Cardiac muscle cell (in vitro differentiated cells and primary cell): ENCODE measurements at regions not wholly inside any gene's neighbourhood (a gene's known extent, or its start where the extent isn't known, plus 50 kb on each side); places are given as distances from the start of the nearest gene placed in this dataset.

Source experiments
- DNase-seq, 2 donors: peaks; one replicate each; pipeline versions ENCODE4 v3.0.0 to v3.0.0-alpha.2; 2010 to 2017; ENCODE audit warnings: low read depth in 1 of 2, low spot score in 1 of 2
- H3K27ac ChIP-seq: fragments of 200-600 bp; sonication (generic); 2 replicates; pipeline ENCODE4 v1.5.1; 2016
- H3K27me3 ChIP-seq: fragments of 200-600 bp; sonication (generic); 2 replicates; pipeline ENCODE4 v1.6.0; 2016; ENCODE audit warnings: control low read depth
- H3K36me3 ChIP-seq: fragments of 200-600 bp; sonication (generic); 2 replicates; pipeline ENCODE4 v1.5.1; 2016; ENCODE audit warnings: control low read depth
- H3K4me1 ChIP-seq: fragments of 200-600 bp; sonication (generic); 2 replicates; pipeline ENCODE4 v1.8.1; 2017; ENCODE audit warnings: low read depth, mild to moderate bottlenecking, mixed run types
- H3K4me3 ChIP-seq: fragments of 200-600 bp; sonication (generic); 2 replicates; pipeline ENCODE4 v1.5.1; 2016; ENCODE audit warnings: mild to moderate bottlenecking
- H3K9me3 ChIP-seq: fragments of 200-600 bp; sonication (generic); 2 replicates; pipeline ENCODE4 v1.5.1; 2017; ENCODE audit warnings: low read depth, mild to moderate bottlenecking, control low read depth
- TF ChIP-seq, protein P1 (sequence below): IDR thresholded peaks from 2 replicates; pipeline ENCODE4 v1.5.1; 2012; ENCODE audit warnings: low read depth, mild to moderate bottlenecking, low read length

DNA sequence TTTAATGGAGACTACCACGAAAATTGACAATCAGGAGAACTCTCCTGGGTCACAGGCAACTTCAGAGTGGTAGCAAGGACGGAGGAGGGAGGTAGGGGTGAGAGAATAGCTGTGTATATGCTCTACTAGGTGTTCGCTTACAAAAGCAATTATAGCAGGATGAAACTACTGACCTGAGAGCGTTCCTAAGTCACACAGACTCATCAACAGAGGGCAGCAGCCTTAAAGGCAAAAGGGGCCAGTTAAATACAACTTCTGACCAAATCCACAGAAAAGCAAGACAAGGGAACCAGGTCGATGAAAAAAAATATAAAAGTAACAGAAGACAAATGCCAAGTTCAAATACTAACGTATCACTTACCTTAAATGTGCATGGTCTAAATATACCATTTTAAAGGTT is 894.6 kb downstream of the PLOD2 start:
- Histone ChIP-seq H3K27ac (no peak overlapping the region), H3K9me3 (no peaks in the 10 kb centered on the region), H3K36me3 (no peaks in the 10 kb centered on the region), H3K4me1 (no peaks in the 10 kb centered on the region), H3K4me3 (no peak overlapping the region), H3K27me3 (no peaks in the 10 kb centered on the region)
- TF ChIP-seq, protein P1, sequence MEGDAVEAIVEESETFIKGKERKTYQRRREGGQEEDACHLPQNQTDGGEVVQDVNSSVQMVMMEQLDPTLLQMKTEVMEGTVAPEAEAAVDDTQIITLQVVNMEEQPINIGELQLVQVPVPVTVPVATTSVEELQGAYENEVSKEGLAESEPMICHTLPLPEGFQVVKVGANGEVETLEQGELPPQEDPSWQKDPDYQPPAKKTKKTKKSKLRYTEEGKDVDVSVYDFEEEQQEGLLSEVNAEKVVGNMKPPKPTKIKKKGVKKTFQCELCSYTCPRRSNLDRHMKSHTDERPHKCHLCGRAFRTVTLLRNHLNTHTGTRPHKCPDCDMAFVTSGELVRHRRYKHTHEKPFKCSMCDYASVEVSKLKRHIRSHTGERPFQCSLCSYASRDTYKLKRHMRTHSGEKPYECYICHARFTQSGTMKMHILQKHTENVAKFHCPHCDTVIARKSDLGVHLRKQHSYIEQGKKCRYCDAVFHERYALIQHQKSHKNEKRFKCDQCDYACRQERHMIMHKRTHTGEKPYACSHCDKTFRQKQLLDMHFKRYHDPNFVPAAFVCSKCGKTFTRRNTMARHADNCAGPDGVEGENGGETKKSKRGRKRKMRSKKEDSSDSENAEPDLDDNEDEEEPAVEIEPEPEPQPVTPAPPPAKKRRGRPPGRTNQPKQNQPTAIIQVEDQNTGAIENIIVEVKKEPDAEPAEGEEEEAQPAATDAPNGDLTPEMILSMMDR: no peak
- peak in 1 of 2 donors; percentile 18 for DNase-seq

- H3K27me3 ChIP-seq: no peaks in the 10 kb centered on the region
- TF ChIP-seq, protein P1: no peak
- no peak overlapping the region for H3K4me3 ChIP-seq
- H3K9me3 ChIP-seq: no peaks in the 10 kb centered on the region
- no peaks in the 10 kb centered on the region for H3K36me3 ChIP-seq
- DNase-seq: no peak
- no peak overlapping the region for H3K27ac ChIP-seq
- H3K4me1 ChIP-seq: no peaks in the 10 kb centered on the region
Measured at GRCh38 chr3:145269106-145269505, 891.9 kb downstream of the PLOD2 start.

GRCh38 chr3:145272684-145273083 is 888.3 kb downstream of the PLOD2 start:
- H3K4me3 ChIP-seq: no peak overlapping the region
- H3K36me3 ChIP-seq: no peaks in the 10 kb centered on the region
- H3K27me3 ChIP-seq: no peaks in the 10 kb centered on the region
- H3K9me3 ChIP-seq: no peaks in the 10 kb centered on the region
- no peaks in the 10 kb centered on the region for H3K4me1 ChIP-seq
- TF ChIP-seq, protein P1: no peak
- peak in 1 of 2 donors; percentile 66 for DNase-seq
- no peak overlapping the region for H3K27ac ChIP-seq

GRCh38 chr3:145282505-145282904 is 878.5 kb downstream of the PLOD2 start:
- H3K27me3 ChIP-seq: no peaks in the 10 kb centered on the region
- no peaks in the 10 kb centered on the region for H3K36me3 ChIP-seq
- no peak overlapping the region for H3K27ac ChIP-seq
- no peaks in the 10 kb centered on the region for H3K4me1 ChIP-seq
- H3K9me3 ChIP-seq: no peaks in the 10 kb centered on the region
- TF ChIP-seq, protein P1: no peak
- no peak overlapping the region for H3K4me3 ChIP-seq
- no peak for DNase-seq

- H3K27me3 ChIP-seq: no peaks in the 10 kb centered on the region
- H3K27ac ChIP-seq: no peak overlapping the region
- no peaks in the 10 kb centered on the region for H3K4me1 ChIP-seq
- H3K4me3 ChIP-seq: no peak overlapping the region
- no peak for DNase-seq
- H3K9me3 ChIP-seq: no peaks in the 10 kb centered on the region
- no peaks in the 10 kb centered on the region for H3K36me3 ChIP-seq
- TF ChIP-seq, protein P1: no peak
Measured at GRCh38 chr3:145286937-145287336, 874.0 kb downstream of the PLOD2 start.

DNA sequence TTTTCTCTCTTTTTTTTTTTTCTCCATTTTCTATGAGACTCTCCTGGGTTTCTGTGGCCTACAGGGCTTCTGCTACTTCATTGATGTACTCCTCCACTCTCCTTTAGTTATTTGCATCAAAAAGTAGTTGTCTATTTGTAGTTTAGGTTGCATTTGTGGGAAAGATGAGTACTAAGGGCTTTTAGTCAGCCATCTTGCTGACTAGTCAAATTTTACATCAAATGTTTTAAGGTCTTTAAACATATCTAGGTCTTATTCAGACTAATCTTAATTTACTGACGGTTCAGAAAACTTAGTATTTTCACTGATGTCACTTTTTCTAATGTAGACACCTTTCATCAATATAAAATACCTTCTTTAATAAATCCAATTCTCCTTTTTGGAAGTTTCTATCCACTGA is 871.0 kb downstream of the PLOD2 start:
- Histone ChIP-seq H3K4me1 (no peaks in the 10 kb centered on the region), H3K27me3 (no peaks in the 10 kb centered on the region), H3K27ac (no peak overlapping the region), H3K36me3 (no peaks in the 10 kb centered on the region), H3K9me3 (no peaks in the 10 kb centered on the region), H3K4me3 (no peak overlapping the region)
- DNase-seq: no peak
- TF ChIP-seq, protein P1: no peak
